Neural progenitor cell (in vitro differentiated cells): ENCODE measurements at regions not wholly inside any gene's neighbourhood (a gene's known extent, or its start where the extent isn't known, plus 50 kb on each side); places are given as distances from the start of the nearest gene placed in this dataset.

Experiments used
- EZH2 ChIP-seq: fragments of 200-600 bp; sonication (generic); IDR thresholded peaks from 2 replicates; pipeline ENCODE4 v1.6.1; 2017; ENCODE audit warnings: antibody characterized with exemption, mild to moderate bottlenecking, moderate library complexity
- EZH2phosphoT487 ChIP-seq: fragments of 200-600 bp; sonication (generic); IDR thresholded peaks from 2 replicates; pipeline ENCODE4 v1.6.1; 2017; ENCODE audit warnings: antibody characterized with exemption
- TF ChIP-seq, protein P1 (sequence below): fragments of 200-600 bp; sonication (generic); IDR thresholded peaks from 2 replicates; pipeline ENCODE4 v1.5.1; 2017; ENCODE audit warnings: antibody characterized with exemption, mild to moderate bottlenecking

DNA sequence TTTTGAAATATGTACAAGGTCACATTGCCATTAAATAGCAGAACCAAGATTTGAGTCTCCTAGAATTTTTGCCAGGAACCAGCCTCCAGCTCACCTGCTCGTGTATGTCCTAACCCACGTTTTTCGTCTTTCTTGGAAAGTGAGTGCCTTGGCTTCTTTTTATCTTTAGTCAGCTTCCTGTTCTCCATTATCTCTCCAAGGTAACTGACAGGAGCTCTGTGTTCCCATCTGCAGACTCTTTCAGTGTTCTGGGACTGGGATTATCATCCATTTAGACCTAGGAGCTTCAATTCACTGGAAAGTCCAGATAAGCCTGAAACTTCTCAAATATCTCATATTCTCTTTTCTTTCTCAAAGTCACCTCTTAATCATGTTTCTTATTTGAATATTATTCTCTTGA lies 193.7 kb downstream of the ZIC5 start:
- TF ChIP-seq EZH2phosphoT487 = no peak
- TF ChIP-seq, protein P1, sequence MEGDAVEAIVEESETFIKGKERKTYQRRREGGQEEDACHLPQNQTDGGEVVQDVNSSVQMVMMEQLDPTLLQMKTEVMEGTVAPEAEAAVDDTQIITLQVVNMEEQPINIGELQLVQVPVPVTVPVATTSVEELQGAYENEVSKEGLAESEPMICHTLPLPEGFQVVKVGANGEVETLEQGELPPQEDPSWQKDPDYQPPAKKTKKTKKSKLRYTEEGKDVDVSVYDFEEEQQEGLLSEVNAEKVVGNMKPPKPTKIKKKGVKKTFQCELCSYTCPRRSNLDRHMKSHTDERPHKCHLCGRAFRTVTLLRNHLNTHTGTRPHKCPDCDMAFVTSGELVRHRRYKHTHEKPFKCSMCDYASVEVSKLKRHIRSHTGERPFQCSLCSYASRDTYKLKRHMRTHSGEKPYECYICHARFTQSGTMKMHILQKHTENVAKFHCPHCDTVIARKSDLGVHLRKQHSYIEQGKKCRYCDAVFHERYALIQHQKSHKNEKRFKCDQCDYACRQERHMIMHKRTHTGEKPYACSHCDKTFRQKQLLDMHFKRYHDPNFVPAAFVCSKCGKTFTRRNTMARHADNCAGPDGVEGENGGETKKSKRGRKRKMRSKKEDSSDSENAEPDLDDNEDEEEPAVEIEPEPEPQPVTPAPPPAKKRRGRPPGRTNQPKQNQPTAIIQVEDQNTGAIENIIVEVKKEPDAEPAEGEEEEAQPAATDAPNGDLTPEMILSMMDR = no peak
- TF ChIP-seq EZH2 = no peak
